Sigmoid colon (tissue), 6 donors: ENCODE measurements at regions not wholly inside any gene's neighbourhood (a gene's known extent, or its start where the extent isn't known, plus 50 kb on each side); places are given as distances from the start of the nearest gene placed in this dataset.

Experiments used
- DNase-seq: peaks from one replicate; pipeline ENCODE4 v3.0.0-alpha.2; 2019
- H3K27ac ChIP-seq, 4 donors: fragments of 200-600 bp; sonication (generic); one replicate each; pipeline ENCODE4 v1.5.1; 2016 to 2019; ENCODE audit warnings: mild to moderate bottlenecking in 1 of 4
- H3K27me3 ChIP-seq, 3 donors: fragments of 200-600 bp; sonication (generic); one replicate each; pipeline ENCODE4 v1.5.1; 2019; ENCODE audit warnings: mild to moderate bottlenecking in 1 of 3
- H3K36me3 ChIP-seq, 4 donors: fragments of 200-600 bp; sonication (generic); one replicate each; pipeline ENCODE4 v1.5.1; 2016 to 2019
- H3K4me1 ChIP-seq, 4 donors: fragments of 200-600 bp; sonication (generic); one replicate each; pipeline ENCODE4 v1.5.1; 2017 to 2019
- H3K4me3 ChIP-seq, 4 donors: fragments of 200-600 bp; sonication (generic); one replicate each; pipeline ENCODE4 v1.5.1; 2017 to 2019; ENCODE audit warnings: mild to moderate bottlenecking in 2 of 4, moderate library complexity in 1 of 4
- H3K9me3 ChIP-seq, 4 donors: fragments of 200-600 bp in 3 of 4; sonication (generic) in 3 of 4; one replicate each; pipeline versions ENCODE4 v1.5.1 to v1.6.1; 2013 to 2019
- EP300 ChIP-seq, 4 donors: sonication (generic); formaldehyde crosslinking; IDR thresholded peaks; one replicate each; pipeline ENCODE4 v1.6.1; 2017; ENCODE audit warnings: antibody characterized with exemption in 4 of 4
- POLR2A ChIP-seq, 2 donors: fragments of 450-650 bp; IDR thresholded peaks; one replicate each; pipeline ENCODE4 v1.6.1; 2016; ENCODE audit warnings: antibody characterized with exemption in 2 of 2, mild to moderate bottlenecking in 2 of 2, moderate library complexity in 2 of 2
- POLR2AphosphoS5 ChIP-seq, 4 donors: sonication (generic); formaldehyde crosslinking; IDR thresholded peaks; one replicate each; pipeline ENCODE4 v1.6.1; 2017; ENCODE audit warnings: antibody characterized with exemption in 4 of 4
- WGBS, 2 donors: extraction: QIAGEN DNeasy Blood & Tissue Kit; methylation state at CpG; one replicate each; pipeline ENCODE4 v1.1.7; 2013; 5-methylcytosine and 5-hydroxymethylcytosine counted together
- intact Hi-C: fragments of 100-400 bp; cut with DNase I; formaldehyde crosslinking; loops from one replicate; pipeline ENCODE4 v1.15.1; 2023
- TF ChIP-seq, protein P1 (sequence below), 4 experiments: fragments of 450-650 bp in 3 of 4; fragments of 200-600 bp in 1 of 4; IDR thresholded peaks; one replicate each; pipeline ENCODE4 v1.5.1; 2016 to 2019; ENCODE audit warnings: antibody characterized with exemption in 4 of 4, mild to moderate bottlenecking in 3 of 4, moderate library complexity in 2 of 4
- donor health status: healthy with polysubstance abuse.
- donor health status: healthy.

DNA sequence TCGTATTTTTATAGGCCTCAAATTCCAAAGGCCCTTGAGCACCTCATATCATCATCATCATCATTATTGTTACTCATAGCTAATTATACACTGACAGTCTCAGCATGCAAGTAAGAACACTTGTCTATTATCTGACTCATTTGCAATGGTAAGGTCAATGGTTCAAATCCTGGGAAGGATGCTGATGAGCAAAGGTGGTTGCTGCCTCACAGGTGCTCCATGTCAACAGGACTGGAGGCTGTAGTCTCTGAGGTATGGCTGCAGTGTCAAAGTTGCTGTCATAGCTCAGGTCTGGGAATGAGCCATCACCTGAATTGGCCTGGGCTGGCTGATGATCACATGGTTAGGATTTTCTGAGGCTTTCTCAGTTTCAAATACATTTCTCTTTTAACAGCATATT, 379.3 kb downstream of the BCL11A start:
- Histone ChIP-seq H3K36me3 (no peaks in the 10 kb centered on the region), H3K27me3 (no peaks in the 10 kb centered on the region), H3K4me1 (no peaks in the 10 kb centered on the region), H3K9me3 (no peaks in the 10 kb centered on the region), H3K27ac (no peak overlapping the region), H3K4me3 (no peak overlapping the region)
- TF ChIP-seq POLR2A (IDR thresholded peaks at IDR 0.05) (no peak), EP300 (IDR thresholded peaks at IDR 0.05) (no peak), POLR2AphosphoS5 (IDR thresholded peaks at IDR 0.05) (no peak)
- TF ChIP-seq, protein P1, sequence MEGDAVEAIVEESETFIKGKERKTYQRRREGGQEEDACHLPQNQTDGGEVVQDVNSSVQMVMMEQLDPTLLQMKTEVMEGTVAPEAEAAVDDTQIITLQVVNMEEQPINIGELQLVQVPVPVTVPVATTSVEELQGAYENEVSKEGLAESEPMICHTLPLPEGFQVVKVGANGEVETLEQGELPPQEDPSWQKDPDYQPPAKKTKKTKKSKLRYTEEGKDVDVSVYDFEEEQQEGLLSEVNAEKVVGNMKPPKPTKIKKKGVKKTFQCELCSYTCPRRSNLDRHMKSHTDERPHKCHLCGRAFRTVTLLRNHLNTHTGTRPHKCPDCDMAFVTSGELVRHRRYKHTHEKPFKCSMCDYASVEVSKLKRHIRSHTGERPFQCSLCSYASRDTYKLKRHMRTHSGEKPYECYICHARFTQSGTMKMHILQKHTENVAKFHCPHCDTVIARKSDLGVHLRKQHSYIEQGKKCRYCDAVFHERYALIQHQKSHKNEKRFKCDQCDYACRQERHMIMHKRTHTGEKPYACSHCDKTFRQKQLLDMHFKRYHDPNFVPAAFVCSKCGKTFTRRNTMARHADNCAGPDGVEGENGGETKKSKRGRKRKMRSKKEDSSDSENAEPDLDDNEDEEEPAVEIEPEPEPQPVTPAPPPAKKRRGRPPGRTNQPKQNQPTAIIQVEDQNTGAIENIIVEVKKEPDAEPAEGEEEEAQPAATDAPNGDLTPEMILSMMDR (IDR thresholded peaks at IDR 0.05), result no peak
- intact Hi-C loops, result no loop called here
- no peak for DNase-seq
- 92 to 94% methylated on average over 1 of the region's 1 CpG for WGBS, 2 donors

DNA sequence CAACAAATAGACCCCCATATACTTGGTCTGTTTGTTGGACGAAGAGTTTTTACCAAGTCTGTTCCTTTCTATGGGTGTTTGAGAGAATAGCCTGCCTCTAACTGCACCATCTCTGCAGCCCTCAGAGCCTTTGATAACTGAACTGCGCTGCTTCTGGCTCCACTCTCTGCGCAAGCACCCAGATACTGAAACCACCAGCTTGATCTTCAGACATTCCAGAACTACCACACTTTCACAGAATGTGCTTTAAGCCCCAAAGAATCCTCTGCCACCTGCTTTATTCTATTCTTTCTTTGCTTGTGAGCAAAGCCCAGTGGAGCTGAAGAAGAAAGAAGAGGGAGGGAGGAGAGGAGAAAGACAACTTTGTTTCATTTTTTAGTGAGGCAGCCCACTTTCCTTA, 380.7 kb downstream of the BCL11A start:
- H3K4me3 ChIP-seq, result no peak overlapping the region
- no peaks in the 10 kb centered on the region for H3K4me1 ChIP-seq
- 82 to 96% methylated on average over 3 of the region's 3 CpGs for WGBS, 2 donors
- no peak overlapping the region for H3K27ac ChIP-seq
- H3K9me3 ChIP-seq, result no peaks in the 10 kb centered on the region
- DNase-seq, result no peak
- intact Hi-C loops, result no loop called here
- TF ChIP-seq, protein P1 (IDR thresholded peaks at IDR 0.05), result no peak
- no peak for TF ChIP-seq EP300 (IDR thresholded peaks at IDR 0.05)
- no peak for TF ChIP-seq POLR2A (IDR thresholded peaks at IDR 0.05)
- no peak for TF ChIP-seq POLR2AphosphoS5 (IDR thresholded peaks at IDR 0.05)
- no peaks in the 10 kb centered on the region for H3K27me3 ChIP-seq
- no peaks in the 10 kb centered on the region for H3K36me3 ChIP-seq

DNA sequence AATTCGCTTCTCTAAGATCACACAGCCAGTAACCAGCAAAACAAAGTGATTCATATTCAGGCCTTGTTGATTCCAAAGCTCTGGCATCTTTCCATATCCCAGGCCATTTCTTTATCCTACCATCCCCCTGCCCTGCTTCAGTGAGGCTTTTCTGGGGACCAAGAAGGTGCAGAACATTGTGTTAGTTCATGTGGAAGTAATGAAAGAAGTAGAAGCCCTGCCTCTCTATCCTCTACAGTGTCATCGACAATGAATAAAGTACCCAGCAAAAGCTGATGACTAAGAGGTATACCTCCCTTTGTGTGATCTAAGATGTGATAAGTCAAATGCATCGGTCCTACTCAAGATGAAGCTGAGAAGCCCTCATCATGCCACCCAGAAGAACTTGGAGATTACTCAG, 383.2 kb downstream of the BCL11A start:
- H3K27ac ChIP-seq, result no peak overlapping the region
- WGBS, 2 donors, result 88 to 90% methylated on average over 3 of the region's 3 CpGs
- no peak overlapping the region for H3K4me3 ChIP-seq
- intact Hi-C loops, result no loop called here
- no peaks in the 10 kb centered on the region for H3K4me1 ChIP-seq
- no peaks in the 10 kb centered on the region for H3K27me3 ChIP-seq
- TF ChIP-seq POLR2AphosphoS5 (IDR thresholded peaks at IDR 0.05) (no peak), EP300 (IDR thresholded peaks at IDR 0.05) (no peak)
- TF ChIP-seq, protein P1 (IDR thresholded peaks at IDR 0.05), result no peak
- no peaks in the 10 kb centered on the region for H3K9me3 ChIP-seq
- no peak for DNase-seq
- H3K36me3 ChIP-seq, result no peaks in the 10 kb centered on the region

DNA sequence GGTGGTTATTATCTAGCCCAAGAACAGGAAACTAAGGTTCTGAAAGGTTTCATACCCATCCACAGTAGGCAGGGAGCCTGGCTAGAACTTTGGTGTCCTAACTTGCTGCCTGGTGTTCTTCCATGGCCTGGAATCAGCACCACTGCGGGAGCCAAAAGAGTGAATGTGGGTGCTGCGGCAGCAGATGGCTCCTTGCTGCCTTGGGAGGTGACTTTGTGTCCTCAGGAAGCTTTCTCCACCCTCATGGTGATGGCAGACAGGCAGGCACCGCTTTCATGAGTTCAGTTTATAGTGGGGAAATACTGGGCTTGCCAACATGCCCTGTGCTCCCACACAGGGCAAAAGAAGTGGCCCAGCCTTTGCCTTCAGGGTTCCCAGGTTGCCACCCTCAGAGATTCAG, 385.2 kb downstream of the BCL11A start:
- WGBS, 2 donors, result 77 to 92% methylated on average over 3 of the region's 3 CpGs
- H3K27ac ChIP-seq, result no peak overlapping the region
- TF ChIP-seq, protein P1 (IDR thresholded peaks at IDR 0.05), result no peak
- TF ChIP-seq POLR2AphosphoS5 (IDR thresholded peaks at IDR 0.05), result no peak
- no peak for TF ChIP-seq EP300 (IDR thresholded peaks at IDR 0.05)
- TF ChIP-seq POLR2A (IDR thresholded peaks at IDR 0.05), result no peak
- H3K4me3 ChIP-seq, result no peak overlapping the region
- H3K36me3 ChIP-seq, result no peaks in the 10 kb centered on the region
- DNase-seq, result no peak
- H3K4me1 ChIP-seq, result no peaks in the 10 kb centered on the region
- intact Hi-C loops, result no loop called here
- no peaks in the 10 kb centered on the region for H3K27me3 ChIP-seq
- H3K9me3 ChIP-seq, result no peaks in the 10 kb centered on the region

DNA sequence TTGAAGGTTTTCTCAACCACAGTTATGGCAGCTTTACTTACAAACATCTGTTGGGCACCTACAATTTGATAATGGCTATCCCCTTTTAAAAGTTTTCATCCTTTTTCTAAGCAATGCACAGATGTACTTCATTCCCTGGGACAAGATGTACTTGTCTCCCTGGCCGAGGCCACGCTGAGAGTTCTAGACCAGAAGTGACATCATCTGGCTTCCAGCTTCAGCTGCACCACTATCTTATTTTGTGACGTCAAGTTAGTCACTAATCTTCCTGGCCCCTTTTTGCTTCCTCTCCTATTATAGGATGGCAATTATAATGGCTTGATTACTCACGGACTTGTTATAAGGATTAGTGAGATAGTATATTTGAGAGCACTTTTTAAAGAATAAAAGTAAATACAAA, 386.4 kb downstream of the BCL11A start:
- WGBS, 2 donors, result 90% methylated on average over 4 of the region's 4 CpGs
- no peak for DNase-seq

More for the DNA sequence above, 386.4 kb downstream of the BCL11A start:
- Histone ChIP-seq H3K27ac (no peak overlapping the region), H3K27me3 (no peaks in the 10 kb centered on the region), H3K9me3 (no peaks in the 10 kb centered on the region), H3K36me3 (no peaks in the 10 kb centered on the region), H3K4me3 (no peak overlapping the region), H3K4me1 (no peaks in the 10 kb centered on the region)
- no peak for TF ChIP-seq EP300 (IDR thresholded peaks at IDR 0.05)
- TF ChIP-seq, protein P1 (IDR thresholded peaks at IDR 0.05), result no peak
- no peak for TF ChIP-seq POLR2AphosphoS5 (IDR thresholded peaks at IDR 0.05)
- no peak for TF ChIP-seq POLR2A (IDR thresholded peaks at IDR 0.05)
- intact Hi-C loops, result no loop called here
